GM18526 (cell line): ENCODE measurements at regions not wholly inside any gene's neighbourhood (a gene's known extent, or its start where the extent isn't known, plus 50 kb on each side); places are given as distances from the start of the nearest gene placed in this dataset.

Source experiments
- POLR2A ChIP-seq: IDR thresholded peaks from 3 replicates; pipeline ENCODE4 v1.6.1; 2011; ENCODE audit not compliant: insufficient read length; ENCODE audit errors: extremely low read depth

- no peak for TF ChIP-seq POLR2A
Measured at GRCh38 chr6:87824958-87825491, 123.0 kb upstream of the AKIRIN2 start.

DNA sequence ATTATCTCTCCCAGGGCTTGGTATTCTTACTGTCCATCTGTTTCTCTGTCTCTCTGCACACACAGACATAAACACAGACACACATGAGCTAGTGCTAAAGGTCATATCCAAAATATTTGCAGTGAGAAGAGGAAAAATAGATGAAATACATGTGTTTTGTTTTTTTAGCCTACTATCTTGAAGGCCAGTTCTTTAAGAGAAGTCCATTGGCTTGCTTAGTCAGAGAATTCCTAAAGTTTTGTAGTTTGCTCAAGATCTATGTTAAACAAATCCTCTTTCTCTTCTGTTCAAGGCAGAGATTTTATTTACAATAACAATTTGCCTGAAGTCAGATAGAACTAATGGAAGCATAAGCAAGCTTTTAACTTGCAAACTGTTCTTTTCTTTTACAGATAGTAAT lies 120.0 kb upstream of the AKIRIN2 start:
- TF ChIP-seq POLR2A: no peak

GRCh38 chr6:87820343-87820984 lies 118.4 kb upstream of the AKIRIN2 start:
- no peak for TF ChIP-seq POLR2A

DNA sequence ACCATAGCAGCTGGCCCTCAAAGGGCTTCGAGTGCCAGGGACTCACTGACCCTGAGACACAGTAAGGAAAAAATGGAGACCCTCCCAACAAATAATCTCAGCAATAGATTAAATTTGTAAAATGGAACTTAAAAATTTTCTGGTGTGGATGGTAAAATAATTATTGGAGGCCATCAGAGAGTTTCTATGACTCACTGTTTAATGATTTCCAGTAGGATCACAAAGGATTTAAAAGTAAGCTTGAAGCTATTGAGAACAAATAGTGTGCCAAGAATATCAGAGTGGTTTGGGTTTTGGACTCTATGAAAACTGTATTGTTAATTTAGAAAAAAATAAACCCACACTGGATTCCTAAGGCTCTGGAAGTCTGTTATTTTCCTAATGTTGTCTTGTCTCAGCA lies 115.2 kb upstream of the AKIRIN2 start:
- no peak for TF ChIP-seq POLR2A

- TF ChIP-seq POLR2A: no peak
Measured at GRCh38 chr6:87815449-87815848, 113.4 kb upstream of the AKIRIN2 start.

DNA sequence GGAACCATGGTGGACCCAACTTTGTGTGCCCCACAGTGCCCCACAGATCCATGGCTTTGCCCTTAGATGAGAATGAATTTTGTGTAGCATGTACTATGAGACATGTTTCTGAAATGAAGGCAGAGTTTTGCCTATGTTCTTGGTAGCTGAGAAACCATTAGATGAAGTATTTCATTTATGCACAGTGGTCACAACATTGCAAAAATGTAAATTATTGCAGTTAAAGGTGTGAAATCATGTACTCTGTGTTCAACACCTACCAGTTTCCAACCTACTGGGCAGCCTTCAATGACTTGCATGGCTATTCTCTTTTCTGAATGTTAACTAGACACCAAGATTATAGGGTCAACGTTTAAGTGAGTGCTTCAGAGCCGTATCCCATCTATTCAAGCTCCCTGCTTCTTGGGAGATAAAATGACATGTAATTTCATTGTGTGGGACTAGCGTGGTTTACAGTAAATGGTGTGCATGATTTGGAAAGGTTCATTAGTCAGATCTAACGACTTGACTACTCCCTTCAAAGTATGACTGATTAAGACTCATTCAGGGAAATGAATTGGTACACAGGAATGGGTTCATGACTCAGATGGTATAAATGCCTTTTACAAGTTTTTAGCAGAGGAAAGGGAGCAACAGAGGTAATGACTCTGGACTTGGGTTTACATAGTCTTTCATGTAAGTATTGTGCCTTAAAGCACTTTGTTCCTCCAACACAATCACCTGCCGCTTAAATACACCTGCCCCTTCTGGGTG lies 106.1 kb upstream of the AKIRIN2 start:
- no peak for TF ChIP-seq POLR2A

DNA sequence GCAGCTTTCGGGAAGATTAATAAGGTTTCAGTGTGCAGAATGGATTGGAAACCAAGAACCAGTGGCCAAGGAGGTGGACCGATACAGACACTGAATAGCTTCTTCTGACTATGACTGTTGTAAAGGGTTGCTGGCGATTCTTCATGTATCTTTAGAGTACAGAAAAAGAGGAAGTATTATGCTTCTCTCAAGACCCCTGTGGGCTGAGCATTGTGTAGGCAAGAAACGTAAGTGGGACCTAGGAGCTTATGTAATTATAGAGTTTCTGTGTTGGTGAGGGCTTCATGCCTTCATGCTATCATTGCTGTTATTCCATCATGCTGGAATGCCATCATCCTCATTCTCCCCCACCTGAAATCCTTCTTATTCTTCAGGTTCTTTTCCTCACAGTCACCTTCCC lies 105.4 kb upstream of the AKIRIN2 start:
- no peak for TF ChIP-seq POLR2A

DNA sequence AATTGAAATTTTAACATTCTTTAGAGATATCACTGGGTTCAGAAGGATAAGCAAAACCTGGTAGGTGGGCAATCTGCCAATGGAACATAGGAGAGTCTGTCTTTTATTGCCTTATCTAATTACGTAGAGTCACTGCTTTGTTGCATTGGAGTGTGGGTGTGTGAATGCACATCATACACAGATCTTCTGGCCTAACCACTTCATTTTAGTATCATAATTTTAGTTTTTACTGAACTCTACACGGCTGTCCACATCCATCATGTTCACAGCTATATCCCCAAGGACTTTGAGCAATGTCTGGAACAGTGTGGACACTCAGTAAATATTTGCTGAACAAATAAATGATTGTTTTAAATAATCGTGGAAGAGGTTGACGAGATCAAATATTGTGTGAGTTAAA lies 104.6 kb upstream of the AKIRIN2 start:
- TF ChIP-seq POLR2A: no peak

DNA sequence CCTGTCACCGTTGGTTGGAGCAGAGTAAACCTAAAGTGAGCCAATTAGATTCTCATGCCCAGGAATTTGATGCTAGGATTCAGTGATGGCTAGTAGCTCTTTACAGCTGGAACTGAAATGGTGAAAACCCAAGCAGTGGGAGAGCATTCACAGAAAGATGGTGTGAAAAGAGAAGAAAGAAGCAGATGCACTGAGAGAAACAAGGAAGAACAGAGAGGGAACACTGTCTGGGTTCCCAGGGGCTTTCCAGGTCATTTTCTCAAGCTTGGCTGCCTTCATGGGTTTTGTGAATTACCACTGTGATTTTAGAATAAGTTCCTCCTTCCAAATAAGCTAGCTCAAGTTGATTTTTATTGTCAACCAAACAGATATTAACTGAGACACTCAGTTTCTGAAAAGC lies 104.1 kb upstream of the AKIRIN2 start:
- TF ChIP-seq POLR2A: no peak

DNA sequence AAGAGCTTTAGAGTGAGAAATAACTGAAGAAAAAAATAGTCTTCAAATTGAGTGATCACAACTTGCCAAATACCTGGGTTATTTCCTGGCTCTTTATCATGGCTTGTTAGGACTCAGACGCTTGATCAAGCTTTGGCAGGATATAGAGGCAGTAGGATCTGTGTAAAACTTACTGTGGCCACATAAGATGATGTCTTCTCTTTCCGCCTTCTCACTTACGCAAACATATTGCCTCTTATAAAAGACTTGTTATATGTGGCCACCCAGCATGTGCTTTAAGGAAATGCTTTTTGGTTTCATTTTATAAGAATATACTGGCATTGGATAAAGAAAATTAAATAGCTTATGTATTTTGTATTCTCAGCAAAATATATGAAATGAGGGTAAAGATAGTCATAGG lies 101.8 kb upstream of the AKIRIN2 start:
- no peak for TF ChIP-seq POLR2A

DNA sequence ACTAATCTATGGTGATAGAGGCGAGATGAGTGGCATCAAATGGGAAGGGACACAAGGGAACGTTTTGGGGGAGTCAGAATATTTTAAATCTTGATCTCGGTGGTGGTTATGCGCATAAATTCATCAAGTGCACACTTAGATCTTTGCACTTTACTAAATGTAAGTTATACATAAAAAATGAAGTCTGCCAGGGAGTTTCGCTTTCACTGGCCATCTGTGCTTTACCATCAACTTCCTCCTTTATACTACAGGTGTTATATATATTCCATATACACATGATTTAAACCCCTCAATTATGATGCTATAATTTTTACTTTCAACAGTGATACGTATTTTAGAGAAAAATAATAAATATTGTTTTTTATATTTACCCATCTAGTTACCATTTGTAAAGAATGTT lies 97.6 kb upstream of the AKIRIN2 start:
- no peak for TF ChIP-seq POLR2A

DNA sequence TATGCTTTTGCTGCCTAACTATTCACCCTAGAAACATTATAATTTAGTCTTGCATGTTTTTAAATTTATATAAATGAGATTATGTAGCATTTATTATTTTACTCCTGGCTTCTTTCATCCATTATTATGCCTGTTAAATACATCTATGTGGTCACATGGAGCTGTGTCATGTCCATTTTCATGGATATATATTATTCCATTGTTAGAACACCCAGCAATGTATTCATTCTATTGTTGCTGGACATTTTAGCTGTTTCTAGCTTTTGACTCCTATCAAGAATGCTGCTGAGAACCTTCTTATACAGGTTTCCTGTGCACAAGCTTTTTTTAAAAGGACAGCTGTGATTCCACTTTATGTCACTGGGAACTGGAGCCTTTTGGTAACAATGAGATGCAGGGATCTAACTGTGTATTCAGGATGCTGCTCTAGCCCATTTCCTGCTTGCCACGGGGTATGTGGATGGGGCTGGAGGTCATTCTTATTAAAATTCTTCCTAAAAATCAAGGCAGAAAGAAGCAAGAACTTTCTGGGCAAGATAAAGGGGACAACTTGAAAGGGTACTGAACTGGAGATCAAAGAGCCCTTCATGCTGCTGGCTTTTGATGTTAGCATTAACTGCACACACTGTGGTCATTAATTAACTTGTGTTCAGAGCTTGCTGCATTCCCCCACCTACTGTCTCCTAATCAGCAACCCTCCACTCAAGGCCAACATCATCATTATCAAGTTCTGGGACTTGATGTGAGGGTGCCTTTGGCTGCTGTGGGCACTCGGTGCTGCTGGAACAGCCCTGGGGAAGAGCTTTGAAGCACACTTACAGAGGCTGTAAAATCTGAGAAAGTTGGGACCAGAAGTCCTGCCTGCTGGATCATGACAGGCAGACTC lies 96.6 kb upstream of the AKIRIN2 start:
- no peak for TF ChIP-seq POLR2A

- no peak for TF ChIP-seq POLR2A
Measured at GRCh38 chr6:87794922-87795885, 93.2 kb upstream of the AKIRIN2 start.

- TF ChIP-seq POLR2A: no peak
Measured at GRCh38 chr6:87793315-87793714, 91.3 kb upstream of the AKIRIN2 start.
